A549 (cell line): ENCODE measurements at regions not wholly inside any gene's neighbourhood (a gene's known extent, or its start where the extent isn't known, plus 50 kb on each side); places are given as distances from the start of the nearest gene placed in this dataset.

Source experiments
- CBX8 ChIP-seq: fragments of 200-600 bp; sonication (generic); IDR thresholded peaks from 2 replicates; pipeline ENCODE4 v1.6.1; 2016
- CEBPB ChIP-seq, 2 experiments: fragments of >200 bp in 1 of 2; sonication (Bioruptor Twin) in 1 of 2; formaldehyde crosslinking in 1 of 2; IDR thresholded peaks; 2 replicates each; pipeline ENCODE4 v1.6.1; 2012 to 2016
- ESRRA ChIP-seq: fragments of 150-350 bp; IDR thresholded peaks from 2 replicates; pipeline ENCODE4 v1.6.1; 2014; ENCODE audit warnings: mild to moderate bottlenecking, low read length, borderline replicate concordance
- HDAC2 ChIP-seq: fragments of 200-600 bp; sonication (generic); IDR thresholded peaks from 2 replicates; pipeline ENCODE4 v1.6.1; 2016
- MYC ChIP-seq: IDR thresholded peaks from 2 replicates; pipeline ENCODE4 v1.6.1; 2012; ENCODE audit warnings: mild to moderate bottlenecking, inconsistent platforms, low read length, improper control_type of control experiment, borderline replicate concordance
- NFE2L2 ChIP-seq: fragments of 150-350 bp; conservative IDR thresholded peaks from 2 replicates; pipeline ENCODE4 v1.6.1; 2014; ENCODE audit warnings: low read length
- POLR2A ChIP-seq: IDR thresholded peaks from 2 replicates; pipeline ENCODE4 v1.6.1; 2012; ENCODE audit warnings: mild to moderate bottlenecking, low read length
- POLR2AphosphoS2 ChIP-seq: conservative IDR thresholded peaks from 2 replicates; pipeline ENCODE4 v1.6.1; 2012; ENCODE audit warnings: low read length, improper control_type of control experiment, inconsistent platforms
- SMC3 ChIP-seq: fragments of >200 bp; sonication (Bioruptor Twin); formaldehyde crosslinking; IDR thresholded peaks from 3 replicates; pipeline ENCODE4 v1.6.1; 2018; ENCODE audit warnings: inconsistent platforms
- SREBF2 ChIP-seq: fragments of 450-650 bp; IDR thresholded peaks from 2 replicates; pipeline ENCODE4 v1.6.1; 2014; ENCODE audit warnings: mild to moderate bottlenecking, moderate library complexity
- ZNF302 ChIP-seq: fragments of 250-450 bp; sonication (Bioruptor Pico); IDR thresholded peaks from 2 replicates; pipeline ENCODE4 v1.9.0; 2021; ENCODE audit warnings: inconsistent platforms, mild to moderate bottlenecking, moderate library complexity
- TF ChIP-seq, protein P1 (sequence below): fragments of >200 bp; sonication (Bioruptor Twin); formaldehyde crosslinking; IDR thresholded peaks from 3 replicates; pipeline ENCODE4 v1.5.1; 2016
- TF ChIP-seq, protein P2 (sequence below): IDR thresholded peaks from 2 replicates; pipeline ENCODE4 v1.6.1; 2012
- TF ChIP-seq, protein P3 (sequence below): fragments of 150-350 bp; IDR thresholded peaks from 2 replicates; pipeline ENCODE4 v1.6.1; 2014; ENCODE audit warnings: low read depth, mild to moderate bottlenecking, low read length

GRCh38 chr13:99642006-99642405 is 140.7 kb downstream of the TM9SF2 start:
- TF ChIP-seq, protein P1, sequence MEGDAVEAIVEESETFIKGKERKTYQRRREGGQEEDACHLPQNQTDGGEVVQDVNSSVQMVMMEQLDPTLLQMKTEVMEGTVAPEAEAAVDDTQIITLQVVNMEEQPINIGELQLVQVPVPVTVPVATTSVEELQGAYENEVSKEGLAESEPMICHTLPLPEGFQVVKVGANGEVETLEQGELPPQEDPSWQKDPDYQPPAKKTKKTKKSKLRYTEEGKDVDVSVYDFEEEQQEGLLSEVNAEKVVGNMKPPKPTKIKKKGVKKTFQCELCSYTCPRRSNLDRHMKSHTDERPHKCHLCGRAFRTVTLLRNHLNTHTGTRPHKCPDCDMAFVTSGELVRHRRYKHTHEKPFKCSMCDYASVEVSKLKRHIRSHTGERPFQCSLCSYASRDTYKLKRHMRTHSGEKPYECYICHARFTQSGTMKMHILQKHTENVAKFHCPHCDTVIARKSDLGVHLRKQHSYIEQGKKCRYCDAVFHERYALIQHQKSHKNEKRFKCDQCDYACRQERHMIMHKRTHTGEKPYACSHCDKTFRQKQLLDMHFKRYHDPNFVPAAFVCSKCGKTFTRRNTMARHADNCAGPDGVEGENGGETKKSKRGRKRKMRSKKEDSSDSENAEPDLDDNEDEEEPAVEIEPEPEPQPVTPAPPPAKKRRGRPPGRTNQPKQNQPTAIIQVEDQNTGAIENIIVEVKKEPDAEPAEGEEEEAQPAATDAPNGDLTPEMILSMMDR: no peak
- TF ChIP-seq CBX8 (no peak), ZNF302 (CRISPR knock-in tag) (no peak), POLR2A (no peak), SREBF2 (no peak), MYC (no peak), NFE2L2 (no peak), ESRRA (no peak), HDAC2 (no peak), SMC3 (no peak), CEBPB (IDR thresholded peaks at IDR 0.05) (no peak), POLR2AphosphoS2 (no peak)
- TF ChIP-seq, protein P2, sequence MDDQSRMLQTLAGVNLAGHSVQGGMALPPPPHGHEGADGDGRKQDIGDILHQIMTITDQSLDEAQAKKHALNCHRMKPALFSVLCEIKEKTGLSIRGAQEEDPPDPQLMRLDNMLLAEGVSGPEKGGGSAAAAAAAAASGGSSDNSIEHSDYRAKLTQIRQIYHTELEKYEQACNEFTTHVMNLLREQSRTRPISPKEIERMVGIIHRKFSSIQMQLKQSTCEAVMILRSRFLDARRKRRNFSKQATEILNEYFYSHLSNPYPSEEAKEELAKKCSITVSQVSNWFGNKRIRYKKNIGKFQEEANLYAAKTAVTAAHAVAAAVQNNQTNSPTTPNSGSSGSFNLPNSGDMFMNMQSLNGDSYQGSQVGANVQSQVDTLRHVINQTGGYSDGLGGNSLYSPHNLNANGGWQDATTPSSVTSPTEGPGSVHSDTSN: no peak
- TF ChIP-seq, protein P3, sequence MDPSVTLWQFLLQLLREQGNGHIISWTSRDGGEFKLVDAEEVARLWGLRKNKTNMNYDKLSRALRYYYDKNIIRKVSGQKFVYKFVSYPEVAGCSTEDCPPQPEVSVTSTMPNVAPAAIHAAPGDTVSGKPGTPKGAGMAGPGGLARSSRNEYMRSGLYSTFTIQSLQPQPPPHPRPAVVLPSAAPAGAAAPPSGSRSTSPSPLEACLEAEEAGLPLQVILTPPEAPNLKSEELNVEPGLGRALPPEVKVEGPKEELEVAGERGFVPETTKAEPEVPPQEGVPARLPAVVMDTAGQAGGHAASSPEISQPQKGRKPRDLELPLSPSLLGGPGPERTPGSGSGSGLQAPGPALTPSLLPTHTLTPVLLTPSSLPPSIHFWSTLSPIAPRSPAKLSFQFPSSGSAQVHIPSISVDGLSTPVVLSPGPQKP: no peak
